ENCODE measurements at regions not wholly inside any gene's neighbourhood (a gene's known extent, or its start where the extent isn't known, plus 50 kb on each side); places are given as distances from the start of the nearest gene placed in this dataset.
"Not testable (repeated sequence)": the region's sequence is repeated elsewhere in the genome, so short reads cannot be mapped to it uniquely, and the experiment has no call there.

DNA sequence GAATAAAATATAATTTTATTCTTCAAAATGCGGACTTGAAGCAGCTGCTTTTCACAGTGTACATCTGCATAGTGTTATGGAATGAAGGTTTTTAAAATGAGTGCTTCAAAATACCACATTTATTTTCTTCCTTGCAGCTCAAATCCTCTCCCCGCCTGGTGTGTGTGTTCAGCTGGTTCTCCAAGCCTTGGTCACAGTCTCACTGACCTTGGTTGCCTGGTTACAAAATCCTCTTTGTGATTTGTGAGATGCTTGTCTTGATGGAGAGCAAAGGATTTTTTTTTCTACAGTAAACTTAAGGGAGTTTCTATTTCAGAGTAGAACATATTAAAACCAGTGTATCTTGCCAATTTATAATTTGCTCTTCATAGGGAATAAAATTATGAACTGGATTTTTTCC is 139.2 kb downstream of the PCDH18 start:
- DNase-seq: no peak

DNA sequence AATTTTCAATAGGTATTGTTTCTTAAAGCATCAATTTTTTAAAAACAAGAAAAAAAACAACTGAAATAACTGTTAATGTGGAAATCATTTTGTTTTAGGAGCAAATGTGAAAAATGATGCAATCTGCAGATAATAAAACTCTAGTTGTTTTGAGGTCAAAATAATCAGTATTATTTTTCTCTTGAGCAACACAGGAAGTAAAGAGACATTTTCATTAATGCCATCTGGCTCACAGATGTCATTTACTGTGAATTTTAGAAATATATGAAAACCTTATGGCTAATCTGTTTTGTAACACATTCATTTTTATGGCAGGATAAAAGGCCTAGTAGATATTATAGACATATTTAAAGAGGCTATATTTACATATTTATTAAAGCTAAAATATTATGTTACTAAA is 141.6 kb downstream of the PCDH18 start:
- no peak for DNase-seq

- DNase-seq: no peak
Measured at GRCh38 chr4:137389911-137390520, 142.3 kb downstream of the PCDH18 start.

DNA sequence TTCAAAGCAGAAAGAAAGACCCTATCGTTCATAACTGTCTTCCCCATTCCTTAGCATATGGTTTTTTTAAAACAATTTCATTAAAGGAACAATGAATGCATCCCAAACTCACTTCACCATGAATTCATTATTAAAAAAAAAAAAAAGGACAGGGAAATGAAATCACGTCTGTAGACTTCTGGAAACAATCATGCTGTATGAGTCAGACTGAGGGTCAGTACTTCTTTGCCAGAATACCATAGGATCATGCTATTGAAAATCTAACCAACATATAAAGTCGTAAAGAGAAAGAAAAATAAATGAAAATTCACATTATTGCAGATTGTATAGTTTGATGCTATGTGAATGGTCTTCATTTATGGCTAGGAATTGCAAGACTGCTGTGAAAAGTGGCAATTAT is 144.4 kb downstream of the PCDH18 start:
- DNase-seq: no peak

DNA sequence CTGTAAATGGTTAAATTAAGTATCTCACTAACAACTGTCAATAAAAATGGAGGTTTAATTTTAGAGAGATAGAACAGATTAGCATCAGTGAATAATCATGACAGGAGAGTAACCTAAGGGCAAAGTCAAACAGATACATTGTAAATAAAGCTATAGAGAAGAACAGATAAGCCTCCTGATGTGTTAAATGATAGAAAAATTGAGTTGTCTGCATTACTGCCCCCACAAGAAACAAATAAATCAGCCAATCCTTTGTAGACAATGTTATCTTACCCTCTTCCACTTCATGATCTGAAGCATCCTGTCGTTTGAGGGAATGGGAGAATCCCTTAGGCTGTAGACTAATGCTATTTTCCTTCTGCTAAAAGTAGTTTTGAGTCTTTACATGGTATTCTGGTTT is 147.8 kb downstream of the PCDH18 start:
- DNase-seq: no peak

- no peak for DNase-seq
Measured at GRCh38 chr4:137378821-137379220, 153.5 kb downstream of the PCDH18 start.

- DNase-seq: no peak
Measured at GRCh38 chr4:137378393-137378792, 153.9 kb downstream of the PCDH18 start.

DNA sequence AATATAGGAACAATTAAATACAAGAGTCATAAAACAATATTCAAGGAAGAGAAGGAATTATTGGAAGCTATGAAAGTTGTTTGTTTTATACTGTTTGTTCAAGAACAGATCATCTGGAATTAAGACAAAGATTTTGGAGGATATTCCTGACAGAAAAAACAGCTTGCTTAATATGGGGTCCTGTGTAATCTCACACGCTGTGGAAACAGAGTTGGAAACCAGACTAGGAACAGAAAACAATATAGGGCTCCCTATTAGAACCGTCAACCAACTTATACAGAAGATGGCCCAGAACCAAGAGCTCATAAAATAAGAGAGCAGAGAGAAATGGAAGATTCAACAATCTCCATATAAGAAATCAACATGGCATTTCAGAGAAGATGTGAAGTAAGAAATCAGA is 156.0 kb downstream of the PCDH18 start:
- no peak for DNase-seq

GRCh38 chr4:137375111-137375850 is 157.0 kb downstream of the PCDH18 start:
- DNase-seq: no peak

DNA sequence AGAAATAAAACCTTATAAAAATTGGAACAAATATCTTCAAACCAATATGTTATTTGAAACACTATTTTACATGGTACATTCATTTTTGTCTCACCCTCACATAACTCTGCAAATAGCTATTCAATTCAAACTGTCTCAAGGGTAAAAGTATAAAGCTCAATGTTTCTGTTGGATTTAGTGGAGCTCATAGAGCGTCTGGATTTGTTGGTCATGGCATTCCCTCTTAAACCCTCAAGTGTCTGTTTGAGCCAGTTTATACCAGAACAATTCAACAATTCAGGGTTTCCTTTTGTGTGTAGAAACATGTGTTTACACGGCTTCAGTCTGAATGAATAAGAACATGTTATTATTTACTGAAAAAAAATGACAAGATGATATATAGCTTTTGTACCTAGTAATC is 161.6 kb downstream of the PCDH18 start:
- no peak for DNase-seq

DNA sequence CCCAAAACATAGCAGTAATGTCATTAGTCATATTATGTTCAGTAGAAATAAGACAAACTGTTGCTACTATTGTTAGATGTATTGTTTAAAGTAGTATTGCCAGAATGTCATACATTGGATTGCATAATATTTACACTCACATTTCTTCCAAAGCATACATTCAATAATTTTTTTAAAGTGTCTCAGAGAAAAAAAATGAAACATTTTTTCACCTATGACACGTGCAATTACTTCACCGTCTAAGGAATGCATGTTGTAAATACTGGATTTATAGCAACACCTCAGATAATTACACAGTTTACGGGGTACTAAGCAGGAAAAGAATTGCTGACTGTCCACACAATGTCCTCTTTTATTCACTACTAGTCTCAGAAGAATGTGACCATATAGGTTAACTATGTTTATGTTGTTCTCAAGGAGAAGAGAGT is 162.1 kb downstream of the PCDH18 start:
- no peak for DNase-seq

GRCh38 chr4:137367620-137368019 is 164.7 kb downstream of the PCDH18 start:
- DNase-seq: no peak

- DNase-seq: no peak
Measured at GRCh38 chr4:137363496-137363895, 168.8 kb downstream of the PCDH18 start.

GRCh38 chr4:137361756-137362470 is 170.4 kb downstream of the PCDH18 start:
- no peak for DNase-seq

DNA sequence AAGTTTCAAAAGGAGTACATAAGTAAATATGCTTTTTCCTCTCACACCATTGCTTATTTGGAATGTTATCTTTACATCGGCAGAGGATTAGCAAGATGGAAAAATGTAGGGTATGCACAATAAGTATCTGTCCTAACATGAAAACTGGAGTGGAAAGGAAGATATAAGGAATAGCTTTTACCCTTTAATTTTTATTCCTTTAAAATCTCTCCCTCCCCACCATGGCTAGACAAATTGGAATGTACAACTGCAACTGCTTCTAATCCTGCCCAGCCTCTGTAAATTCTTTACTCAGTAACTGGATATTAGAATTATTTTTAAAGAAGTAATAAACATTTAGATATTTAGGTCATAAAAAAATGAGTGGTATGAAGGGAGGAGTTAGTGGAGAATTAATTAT is 171.5 kb downstream of the PCDH18 start:
- DNase-seq: no peak

DNA sequence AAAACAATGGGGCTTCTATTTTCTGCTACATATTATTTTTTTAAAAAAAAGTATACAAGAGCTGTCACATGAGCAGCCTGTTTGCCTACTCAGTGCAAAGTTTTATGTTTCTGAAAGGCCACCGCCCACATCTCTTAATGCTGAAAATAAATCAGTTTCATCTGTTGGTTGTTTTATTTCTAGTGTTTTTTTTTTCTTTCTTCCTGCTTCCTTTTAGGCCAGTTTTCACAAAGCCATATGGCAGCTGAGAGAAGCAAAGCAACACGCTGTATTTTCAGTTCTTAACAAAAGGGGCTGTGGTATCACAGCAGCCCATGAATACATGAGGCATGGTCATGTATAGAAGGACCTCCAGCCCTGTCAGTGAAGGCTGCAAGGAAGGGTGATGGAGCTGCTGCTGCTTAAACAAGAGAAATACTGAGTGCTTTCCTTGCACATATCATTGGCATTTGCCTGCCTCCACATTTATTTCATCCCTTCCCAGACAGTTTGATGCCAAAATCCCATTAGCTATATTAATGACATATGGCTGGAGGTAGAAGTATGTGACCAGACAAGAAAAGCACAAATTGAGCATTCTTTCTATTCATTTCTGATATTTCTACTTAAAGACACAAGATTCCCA is 172.5 kb downstream of the PCDH18 start:
- DNase-seq: no peak

GRCh38 chr4:137354562-137354961 is 177.7 kb downstream of the PCDH18 start:
- DNase-seq: not testable (repeated sequence)

DNA sequence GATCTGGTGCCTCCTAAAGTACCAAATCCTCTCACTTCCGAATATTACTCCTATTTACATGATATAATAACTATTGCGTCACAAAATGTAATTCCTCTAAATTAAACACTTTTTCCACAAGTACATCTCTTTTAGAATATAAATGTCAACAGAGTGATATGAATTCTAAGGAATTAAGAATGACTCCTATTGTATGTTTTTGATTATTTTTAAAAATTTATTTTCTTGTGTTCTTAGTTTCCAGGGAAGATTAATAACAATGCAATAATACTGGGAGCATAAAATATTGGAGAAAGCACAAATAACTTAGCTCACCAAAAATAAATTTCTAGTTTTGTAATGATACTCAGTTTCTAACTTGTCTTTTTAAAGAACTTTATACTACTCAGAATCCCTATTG is 184.9 kb downstream of the PCDH18 start:
- DNase-seq: no peak

GRCh38 chr4:137345597-137345996 is 186.7 kb downstream of the PCDH18 start:
- no peak for DNase-seq

GRCh38 chr4:137343221-137343620 is 189.1 kb downstream of the PCDH18 start:
- DNase-seq: no peak

DNA sequence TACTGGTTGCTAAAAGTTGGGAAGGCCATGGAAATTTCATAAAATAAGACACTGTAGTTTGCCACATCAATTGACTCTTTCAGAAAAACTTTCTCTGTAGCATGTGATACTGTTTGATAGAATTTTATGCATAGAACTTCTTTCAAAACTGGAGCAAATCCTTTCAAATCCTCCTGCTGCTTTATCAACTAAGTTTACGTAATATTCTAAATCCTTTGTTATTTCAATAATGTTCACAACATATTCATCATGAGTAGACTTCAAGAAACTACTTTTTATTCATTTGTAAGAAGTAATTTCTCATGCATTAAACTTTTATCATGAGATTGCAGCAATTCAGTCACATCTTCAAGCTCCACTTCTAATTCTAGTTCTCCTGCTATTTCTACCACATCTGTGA is 199.3 kb downstream of the PCDH18 start:
- DNase-seq: no peak

DNA sequence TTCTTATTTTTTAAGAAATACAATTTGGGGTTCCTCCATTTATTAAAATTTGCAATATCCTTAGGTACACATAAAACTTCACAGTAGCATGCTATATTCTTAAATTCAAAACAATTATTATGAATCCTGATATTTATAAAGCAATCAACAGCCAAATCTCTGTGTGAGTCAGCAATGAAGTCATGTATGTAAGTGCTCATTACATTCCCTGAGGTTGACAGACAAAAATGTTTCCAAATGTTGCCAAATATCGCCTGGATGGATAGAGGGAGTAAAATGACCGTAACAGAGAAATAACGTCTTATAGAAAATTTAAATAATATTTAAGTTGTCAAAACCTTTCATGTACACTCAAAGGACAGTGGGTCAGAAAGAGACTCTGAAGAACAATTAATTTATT is 220.0 kb downstream of the PCDH18 start:
- DNase-seq: no peak

DNA sequence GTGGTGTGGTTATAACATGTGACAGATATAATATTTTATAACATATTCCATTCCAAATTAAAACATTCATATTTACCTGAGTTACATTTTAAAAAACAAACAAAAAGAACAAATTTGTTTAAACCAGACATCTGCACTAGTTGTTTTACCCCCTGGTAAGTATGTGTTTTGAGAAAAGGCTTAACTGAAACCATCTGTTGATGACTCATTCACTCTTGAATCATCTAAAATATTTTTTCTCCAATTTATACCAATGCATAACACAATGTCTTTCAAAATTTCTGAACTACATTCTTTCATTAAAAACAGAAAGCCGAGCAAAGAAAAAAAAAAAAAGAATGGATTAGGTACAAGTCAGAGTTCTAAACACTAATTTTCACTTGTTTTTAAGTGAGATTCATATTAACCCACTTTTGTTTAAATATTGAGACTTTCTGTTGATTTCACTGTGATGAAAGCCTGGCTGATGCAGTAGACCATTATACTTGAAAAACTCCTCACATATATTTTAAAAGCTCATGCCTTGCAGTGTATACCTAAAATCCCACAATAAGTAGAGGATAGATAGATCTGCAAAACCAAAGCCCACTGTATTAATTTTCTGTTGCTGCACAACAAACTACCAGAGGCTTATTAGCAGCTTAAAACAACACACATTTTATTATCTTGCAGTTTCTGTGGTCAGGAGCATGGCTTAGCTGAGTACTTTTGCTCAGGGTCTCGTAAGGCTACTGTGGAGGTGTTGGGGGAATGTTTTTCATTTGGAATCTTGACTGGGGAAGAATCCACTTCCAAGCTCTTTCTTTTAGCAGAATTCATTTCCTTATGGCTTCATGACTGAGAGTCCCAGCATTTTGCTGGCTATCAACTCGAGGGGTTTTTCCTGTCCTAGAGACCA is 221.5 kb downstream of the PCDH18 start:
- DNase-seq: no peak

All from suppressor macrophage treated with lipopolysaccharide for 1 hour (primary cell).